Mucosa of descending colon (tissue), 3 donors: ENCODE measurements at regions not wholly inside any gene's neighbourhood (a gene's known extent, or its start where the extent isn't known, plus 50 kb on each side); places are given as distances from the start of the nearest gene placed in this dataset.

ENCODE experiments used
- ATAC-seq: fragments of 200-7000 bp; cut with Tn5 transposase; one replicate; pipeline ENCODE4 v1.9.1; 2020; ENCODE audit warnings: mild to moderate bottlenecking, moderate library complexity
- DNase-seq, 3 donors: peaks; one replicate each; pipeline ENCODE4 v3.0.0-alpha.2; 2020
- H3K36me3 ChIP-seq: fragments of 200-600 bp; one replicate; pipeline ENCODE4 v1.8.0; 2021; ENCODE audit warnings: low read depth, mild to moderate bottlenecking
- H3K4me1 ChIP-seq: fragments of 200-600 bp; one replicate; pipeline ENCODE4 v1.8.0; 2021; ENCODE audit warnings: low read depth, mild to moderate bottlenecking
- H3K4me3 ChIP-seq: fragments of 200-600 bp; one replicate; pipeline ENCODE4 v1.8.0; 2021; ENCODE audit warnings: mild to moderate bottlenecking
- H3K9me3 ChIP-seq: fragments of 200-600 bp; one replicate; pipeline ENCODE4 v1.8.0; 2021; ENCODE audit warnings: mild to moderate bottlenecking
- CTCF ChIP-seq: fragments of 200-600 bp; IDR thresholded peaks from one replicate; pipeline ENCODE4 v1.8.0; 2022; ENCODE audit warnings: antibody characterized with exemption, mild to moderate bottlenecking
- intact Hi-C, 2 donors: fragments of 100-400 bp; cut with DNase I in 1 of 2; cut with micrococcal nuclease in 1 of 2; formaldehyde crosslinking; loops; one replicate each; pipeline versions ENCODE4 v1.11.0 to v1.11.1; 2022; cut with DNase I, micrococcal nuclease
- donor health status: DM: no; HTN: no; CAD: no; lungs with moderate emphysema.
- donor health status: DM: no; HTN: no; CAD: no.
- donor health status: DM: no; HTN: yes; CAD: no.

- Histone ChIP-seq H3K36me3 (no peaks in the 10 kb centered on the region), H3K4me1 (no peaks in the 10 kb centered on the region), H3K9me3 (peaks cover 8% of the 10 kb centered on the region), H3K4me3 (no peak overlapping the region)
- TF ChIP-seq CTCF, result no peak
- no peak for ATAC-seq
- no peak for DNase-seq
- intact Hi-C loops, result no loop called here
Observed at GRCh38 chr11:122392508-122392907, 263.0 kb upstream of the UBASH3B start.

- H3K4me1 ChIP-seq, result no peaks in the 10 kb centered on the region
- ATAC-seq, result no peak
- H3K4me3 ChIP-seq, result no peak overlapping the region
- intact Hi-C loops, result no loop called here
- no peak for DNase-seq
- H3K9me3 ChIP-seq, result peaks cover 8% of the 10 kb centered on the region
- H3K36me3 ChIP-seq, result no peaks in the 10 kb centered on the region
- no peak for TF ChIP-seq CTCF
Observed at GRCh38 chr11:122391049-122391448, 264.5 kb upstream of the UBASH3B start.

GRCh38 chr11:122383186-122383585 lies 267.2 kb upstream of the BLID start:
- DNase-seq, result no peak
- H3K4me3 ChIP-seq, result no peak overlapping the region
- ATAC-seq, result no peak
- intact Hi-C loops, result no loop called here
- TF ChIP-seq CTCF, result no peak
- H3K36me3 ChIP-seq, result no peaks in the 10 kb centered on the region
- no peaks in the 10 kb centered on the region for H3K4me1 ChIP-seq
- H3K9me3 ChIP-seq, result peaks cover 5% of the 10 kb centered on the region

GRCh38 chr11:122375687-122376399 lies 259.8 kb upstream of the BLID start:
- intact Hi-C loops, result no loop called here
- no peak for ATAC-seq
- H3K4me3 ChIP-seq, result no peak overlapping the region

GRCh38 chr11:122368796-122369195 lies 252.8 kb upstream of the BLID start:
- Histone ChIP-seq H3K9me3 (no peaks in the 10 kb centered on the region), H3K36me3 (no peaks in the 10 kb centered on the region), H3K4me3 (no peak overlapping the region), H3K4me1 (no peaks in the 10 kb centered on the region)
- no peak for ATAC-seq
- intact Hi-C loops, result no loop called here
- DNase-seq, result no peak
- no peak for TF ChIP-seq CTCF

More at GRCh38 chr11:122375687-122376399, 259.8 kb upstream of the BLID start:
- Histone ChIP-seq H3K36me3 (no peaks in the 10 kb centered on the region), H3K4me1 (no peaks in the 10 kb centered on the region), H3K9me3 (peaks cover 21% of the 10 kb centered on the region)
- no peak for DNase-seq
- TF ChIP-seq CTCF, result no peak

GRCh38 chr11:122367809-122368231 lies 251.8 kb upstream of the BLID start:
- TF ChIP-seq CTCF, result no peak
- Histone ChIP-seq H3K4me1 (no peaks in the 10 kb centered on the region), H3K9me3 (no peaks in the 10 kb centered on the region), H3K36me3 (no peaks in the 10 kb centered on the region), H3K4me3 (no peak overlapping the region)
- DNase-seq (no peak), ATAC-seq (no peak)
- intact Hi-C loops, result no loop called here
